Mucosa of rectum (tissue), 2 donors: ENCODE measurements at regions not wholly inside any gene's neighbourhood (a gene's known extent, or its start where the extent isn't known, plus 50 kb on each side); places are given as distances from the start of the nearest gene placed in this dataset.

Experiments
- H3K27ac ChIP-seq, 2 donors: one replicate each; pipeline ENCODE4 v1.7.0; 2013; ENCODE audit warnings: inconsistent platforms in 2 of 2, low read depth in 2 of 2, low read length in 2 of 2
- H3K27me3 ChIP-seq, 2 donors: one replicate each; pipeline ENCODE4 v1.7.0; 2013; ENCODE audit warnings: low read length in 2 of 2; ENCODE audit not compliant: control insufficient read depth in 2 of 2, insufficient read depth in 2 of 2
- H3K36me3 ChIP-seq, 2 donors: one replicate each; pipeline ENCODE4 v1.7.0; 2013; ENCODE audit warnings: low read length in 2 of 2; ENCODE audit not compliant: control insufficient read depth in 2 of 2, insufficient read depth in 2 of 2
- H3K4me1 ChIP-seq, 2 donors: one replicate each; pipeline ENCODE4 v1.7.0; 2013; ENCODE audit warnings: low read length in 2 of 2, mild to moderate bottlenecking in 1 of 2; ENCODE audit not compliant: control insufficient read depth in 2 of 2, insufficient read depth in 2 of 2
- H3K4me3 ChIP-seq, 2 donors: one replicate each; pipeline ENCODE4 v1.7.0; 2013; ENCODE audit warnings: low read length in 2 of 2
- H3K9ac ChIP-seq, 2 donors: one replicate each; pipeline ENCODE4 v1.7.0; 2013; ENCODE audit warnings: low read length in 2 of 2, low read depth in 1 of 2, mild to moderate bottlenecking in 1 of 2
- H3K9me3 ChIP-seq, 2 donors: one replicate each; pipeline ENCODE4 v1.7.0; 2013; ENCODE audit warnings: low read length in 2 of 2; ENCODE audit not compliant: control insufficient read depth in 2 of 2
- donor health status: healthy.
- donor health status: Normal muscosa, but diverticular disease.

GRCh38 chr2:2932189-2932588, 445.4 kb downstream of the EIPR1 start:
- no peaks in the 10 kb centered on the region for H3K36me3 ChIP-seq
- no peak overlapping the region for H3K27ac ChIP-seq
- no peaks in the 10 kb centered on the region for H3K27me3 ChIP-seq
- H3K9me3 ChIP-seq, result no peaks in the 10 kb centered on the region
- no peaks in the 10 kb centered on the region for H3K4me1 ChIP-seq
- no peak overlapping the region for H3K9ac ChIP-seq
- H3K4me3 ChIP-seq, result no peak overlapping the region

DNA sequence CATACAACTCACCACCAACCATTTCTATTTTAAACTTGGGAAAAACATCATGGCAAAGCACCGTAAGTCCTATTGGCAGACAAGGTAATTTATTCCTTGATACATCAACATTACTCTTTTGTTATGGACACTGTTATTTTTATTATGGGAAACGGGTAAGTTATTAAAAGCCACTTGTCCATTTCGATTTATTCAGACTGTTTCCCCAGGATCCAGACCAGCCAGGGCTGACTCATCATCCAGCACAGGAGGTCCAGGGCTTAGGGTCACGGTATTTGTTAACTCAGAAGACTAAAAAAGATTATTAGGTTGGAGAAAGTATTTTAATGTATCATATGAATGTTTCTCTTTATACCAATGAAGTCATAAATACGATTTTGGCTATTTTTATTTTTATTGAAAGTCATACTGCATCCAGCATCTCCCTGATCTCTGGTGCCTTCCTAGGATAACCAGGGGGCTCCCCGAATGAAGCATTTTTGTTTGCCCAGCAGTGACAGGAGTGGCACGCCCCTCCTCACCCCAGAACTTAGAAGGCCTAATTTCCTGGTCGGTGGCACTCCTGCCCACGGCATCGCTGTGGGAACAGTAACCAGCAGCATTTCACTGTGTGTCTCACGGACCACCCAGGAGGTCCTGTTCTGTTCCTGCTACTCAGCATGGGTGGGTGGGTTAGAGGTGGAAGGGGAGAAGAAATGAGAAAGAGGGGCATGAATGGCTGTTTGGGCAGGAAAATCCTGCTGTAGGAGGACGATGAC, 446.1 kb downstream of the EIPR1 start:
- Histone ChIP-seq H3K4me3 (no peak overlapping the region), H3K9ac (no peak overlapping the region), H3K36me3 (no peaks in the 10 kb centered on the region), H3K4me1 (no peaks in the 10 kb centered on the region), H3K9me3 (no peaks in the 10 kb centered on the region), H3K27ac (no peak overlapping the region), H3K27me3 (no peaks in the 10 kb centered on the region)

- no peaks in the 10 kb centered on the region for H3K9me3 ChIP-seq
- no peaks in the 10 kb centered on the region for H3K27me3 ChIP-seq
- no peak overlapping the region for H3K27ac ChIP-seq
- no peak overlapping the region for H3K4me3 ChIP-seq
- H3K36me3 ChIP-seq, result no peaks in the 10 kb centered on the region
- no peak overlapping the region for H3K9ac ChIP-seq
- no peaks in the 10 kb centered on the region for H3K4me1 ChIP-seq
Observed at GRCh38 chr2:2930841-2931240, 446.8 kb downstream of the EIPR1 start.

DNA sequence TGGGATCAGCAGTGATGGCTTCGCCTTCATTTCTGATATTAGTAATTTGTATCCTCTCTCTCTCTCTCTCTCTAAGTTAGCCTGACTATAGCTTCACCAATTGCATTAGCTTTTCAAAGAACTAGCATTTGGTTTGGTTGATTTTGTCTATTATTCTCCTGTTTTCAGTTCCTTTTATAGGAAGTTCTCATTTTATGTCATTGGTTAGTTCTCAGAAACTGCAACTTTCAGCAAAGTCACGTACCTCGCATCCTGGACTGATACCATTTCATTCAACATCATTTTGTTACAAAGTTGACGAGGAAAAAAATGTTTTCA, 450.8 kb downstream of the EIPR1 start:
- H3K9ac ChIP-seq, result no peak overlapping the region
- H3K4me1 ChIP-seq, result no peaks in the 10 kb centered on the region
- no peak overlapping the region for H3K4me3 ChIP-seq

GRCh38 chr2:2926009-2926857, 451.4 kb downstream of the EIPR1 start:
- H3K9me3 ChIP-seq, result no peaks in the 10 kb centered on the region

More for the DNA sequence above, 450.8 kb downstream of the EIPR1 start:
- Histone ChIP-seq H3K27me3 (no peaks in the 10 kb centered on the region), H3K27ac (no peak overlapping the region), H3K36me3 (no peaks in the 10 kb centered on the region), H3K9me3 (no peaks in the 10 kb centered on the region)

DNA sequence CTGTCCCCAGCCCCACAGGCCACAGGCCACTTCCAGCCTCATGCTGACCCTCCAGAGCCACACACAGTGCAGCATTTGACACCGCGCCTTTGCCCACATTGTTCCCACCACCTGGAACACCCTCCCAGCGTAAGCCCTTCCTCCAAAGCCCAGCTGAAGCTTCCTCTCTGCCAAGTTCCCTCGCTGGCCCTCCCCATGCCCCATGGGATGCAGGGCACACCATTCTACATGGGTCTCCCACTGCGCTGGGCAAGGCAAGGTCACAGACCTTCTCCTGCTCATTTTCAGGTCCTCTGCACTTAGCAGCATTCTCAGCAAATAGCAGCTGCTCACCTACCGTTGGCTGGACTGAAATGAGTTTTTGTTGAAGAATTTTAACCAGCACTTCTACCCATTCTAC, 455.5 kb downstream of the EIPR1 start:
- H3K27ac ChIP-seq, result no peak overlapping the region
- no peaks in the 10 kb centered on the region for H3K4me1 ChIP-seq
- no peaks in the 10 kb centered on the region for H3K27me3 ChIP-seq
- no peak overlapping the region for H3K4me3 ChIP-seq
- no peaks in the 10 kb centered on the region for H3K36me3 ChIP-seq
- no peaks in the 10 kb centered on the region for H3K9me3 ChIP-seq
- H3K9ac ChIP-seq, result no peak overlapping the region

More at GRCh38 chr2:2926009-2926857, 451.4 kb downstream of the EIPR1 start:
- Histone ChIP-seq H3K9ac (no peak overlapping the region), H3K36me3 (no peaks in the 10 kb centered on the region), H3K27ac (no peak overlapping the region), H3K27me3 (no peaks in the 10 kb centered on the region), H3K4me3 (no peak overlapping the region), H3K4me1 (no peaks in the 10 kb centered on the region)

DNA sequence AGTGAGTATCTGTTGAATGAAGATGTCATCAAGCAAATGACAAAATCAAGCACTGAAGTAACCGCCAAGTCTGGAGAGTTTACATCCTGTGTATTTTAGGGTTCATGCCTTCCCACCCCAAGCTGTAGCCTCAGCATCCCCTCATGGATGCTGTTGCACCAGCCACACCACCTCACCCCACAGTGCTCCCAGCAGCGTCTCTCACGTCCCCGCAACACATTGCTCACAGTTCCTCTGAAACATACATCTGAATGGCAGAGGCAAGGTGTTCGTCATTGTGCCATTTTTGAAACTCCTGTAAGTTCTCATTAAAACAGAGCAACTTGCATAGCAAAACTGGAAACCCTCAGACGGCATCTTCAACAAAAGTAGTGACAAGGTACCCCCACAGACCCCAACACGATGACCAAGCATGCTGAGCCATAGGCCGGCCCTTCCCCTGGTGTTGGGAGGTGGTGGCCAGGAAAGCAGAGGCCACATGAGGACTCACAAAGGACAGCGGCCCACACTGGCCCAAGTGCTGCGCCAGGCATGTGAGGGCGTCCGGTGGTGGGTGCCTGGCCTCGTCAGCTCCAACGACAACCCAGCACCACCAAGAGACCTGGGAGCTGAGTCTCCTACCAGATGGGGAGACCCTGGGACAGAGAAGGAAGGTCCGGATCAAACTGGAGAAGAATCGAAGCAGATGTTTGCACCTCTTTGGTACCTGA, 456.5 kb downstream of the EIPR1 start:
- H3K27me3 ChIP-seq, result no peaks in the 10 kb centered on the region
- no peaks in the 10 kb centered on the region for H3K4me1 ChIP-seq
- no peak overlapping the region for H3K9ac ChIP-seq

DNA sequence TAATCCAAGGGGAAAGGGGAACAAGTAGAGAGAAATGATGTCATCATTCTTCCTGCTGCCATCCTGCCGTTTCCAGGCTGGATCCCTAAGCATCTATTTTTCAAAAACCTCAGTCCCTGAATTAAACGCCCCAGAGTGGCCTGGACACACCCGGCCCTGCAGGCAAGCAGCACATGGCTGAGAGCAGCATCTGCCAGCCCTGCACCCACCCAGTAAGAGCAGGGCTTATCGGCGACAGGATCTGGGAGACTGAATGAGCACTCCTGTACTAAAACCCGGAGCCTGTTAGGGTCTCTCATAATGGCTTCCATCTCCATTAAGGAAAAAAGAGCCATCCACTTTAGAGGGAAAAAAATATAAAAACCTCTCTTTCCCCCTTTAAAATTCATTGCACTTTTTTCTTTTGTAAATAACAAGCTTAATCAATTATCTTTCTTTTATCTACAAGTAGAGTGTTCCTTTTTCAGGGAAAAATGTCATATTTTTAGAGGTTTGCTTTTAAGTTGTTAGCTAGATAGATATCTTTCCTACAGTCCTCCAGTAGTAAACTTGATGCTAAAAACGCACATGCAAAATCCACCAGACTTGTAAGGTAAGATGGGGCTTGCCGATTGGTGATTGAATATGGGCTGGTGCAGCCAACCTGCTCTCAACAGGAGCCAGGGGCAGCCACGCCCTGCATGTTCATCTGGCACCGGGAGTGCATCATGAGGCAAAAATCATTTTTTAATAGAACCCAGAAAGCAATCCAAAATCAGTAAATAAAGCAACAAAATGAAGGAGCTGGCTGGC, 457.8 kb downstream of the EIPR1 start:
- Histone ChIP-seq H3K9ac (no peak overlapping the region), H3K4me1 (no peaks in the 10 kb centered on the region), H3K36me3 (no peaks in the 10 kb centered on the region), H3K27me3 (no peaks in the 10 kb centered on the region), H3K27ac (no peak overlapping the region), H3K4me3 (no peak overlapping the region), H3K9me3 (peaks cover 0 to 2% of the 10 kb centered on the region in 2 donors)

More for the DNA sequence above, 456.5 kb downstream of the EIPR1 start:
- H3K36me3 ChIP-seq, result no peaks in the 10 kb centered on the region
- no peak overlapping the region for H3K4me3 ChIP-seq
- H3K27ac ChIP-seq, result no peak overlapping the region
- no peaks in the 10 kb centered on the region for H3K9me3 ChIP-seq

- Histone ChIP-seq H3K4me1 (no peaks in the 10 kb centered on the region), H3K4me3 (no peak overlapping the region), H3K27me3 (no peaks in the 10 kb centered on the region), H3K36me3 (no peaks in the 10 kb centered on the region), H3K27ac (no peak overlapping the region), H3K9ac (no peak overlapping the region), H3K9me3 (peaks cover 0 to 2% of the 10 kb centered on the region in 2 donors)
Observed at GRCh38 chr2:2919026-2919425, 458.6 kb downstream of the EIPR1 start.
